ENCODE measurements at regions not wholly inside any gene's neighbourhood (a gene's known extent, or its start where the extent isn't known, plus 50 kb on each side); places are given as distances from the start of the nearest gene placed in this dataset.
"Not testable (repeated sequence)": the region's sequence is repeated elsewhere in the genome, so short reads cannot be mapped to it uniquely, and the experiment has no call there.

DNA sequence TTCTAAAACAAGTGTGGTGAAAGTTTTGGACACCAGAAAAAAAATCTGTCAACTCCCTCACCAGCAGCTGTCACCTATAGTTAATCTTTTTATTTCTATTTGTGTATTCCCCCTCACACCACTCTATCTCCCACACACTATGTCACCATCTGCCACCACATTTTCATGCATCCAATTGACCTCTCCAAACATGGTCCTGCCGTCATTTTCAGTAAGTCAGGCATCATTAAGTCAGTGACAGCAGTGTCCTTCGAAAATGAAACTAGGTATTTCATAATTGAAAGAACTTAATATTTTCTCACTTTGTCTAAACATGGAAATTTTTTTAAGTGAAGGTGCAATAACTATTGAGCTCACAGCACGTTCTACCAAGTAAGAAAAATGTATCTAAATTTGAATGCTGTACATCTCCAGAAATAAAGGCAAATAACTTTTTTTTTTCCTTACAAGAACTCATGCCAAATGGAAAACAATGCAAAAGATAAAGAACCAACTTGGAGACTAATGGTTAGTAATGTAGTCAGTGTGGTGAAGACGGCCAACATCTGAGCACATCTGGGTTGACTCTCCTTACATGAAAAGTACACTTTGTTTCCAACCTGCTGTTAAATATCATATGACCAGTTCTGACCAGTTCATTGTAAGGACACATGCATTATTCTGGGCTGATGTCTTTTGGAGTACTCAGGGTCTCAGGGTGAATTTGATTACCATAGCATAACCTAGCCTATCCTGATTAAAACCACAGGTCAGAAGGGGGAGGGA is 623.3 kb upstream of the MANEA start:
- DNase-seq = no peak

DNA sequence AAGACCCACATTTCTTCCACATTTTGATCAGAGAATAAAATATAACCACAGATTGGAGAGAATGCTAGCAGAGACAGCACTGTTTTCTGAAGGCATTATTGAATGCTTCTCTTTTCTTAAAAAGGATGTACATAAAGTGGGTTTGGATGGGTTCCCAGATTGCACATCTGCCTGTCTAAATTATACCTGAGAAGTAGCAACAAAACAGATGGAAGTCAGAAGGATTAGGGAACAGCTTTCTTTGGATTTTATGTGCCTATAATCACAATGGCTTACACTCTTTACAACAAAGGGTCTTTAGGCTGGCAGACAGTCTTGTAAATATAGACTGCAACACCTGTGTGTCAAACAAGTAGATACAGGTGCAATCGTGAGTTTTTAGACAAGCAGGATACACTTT is 622.2 kb upstream of the MANEA start:
- peak; percentile 7 for DNase-seq

DNA sequence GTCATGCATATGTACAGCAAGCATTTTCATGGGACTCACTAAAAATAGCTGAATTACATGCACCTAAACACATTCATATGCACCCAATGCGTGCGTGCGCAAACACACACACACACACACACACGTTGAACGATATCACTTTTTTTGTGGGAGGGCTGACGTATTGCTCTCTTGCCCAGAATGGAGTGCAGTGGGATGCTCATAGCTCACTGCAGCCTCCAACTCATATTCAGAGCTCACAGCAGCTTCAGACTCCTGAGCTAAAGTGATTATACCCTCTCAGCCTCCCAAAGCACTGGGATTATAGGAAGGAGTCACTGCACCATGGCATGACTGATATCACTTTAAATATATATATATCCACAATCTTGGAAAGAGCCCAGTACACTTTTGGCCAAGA is 620.4 kb upstream of the MANEA start:
- no peak for DNase-seq

DNA sequence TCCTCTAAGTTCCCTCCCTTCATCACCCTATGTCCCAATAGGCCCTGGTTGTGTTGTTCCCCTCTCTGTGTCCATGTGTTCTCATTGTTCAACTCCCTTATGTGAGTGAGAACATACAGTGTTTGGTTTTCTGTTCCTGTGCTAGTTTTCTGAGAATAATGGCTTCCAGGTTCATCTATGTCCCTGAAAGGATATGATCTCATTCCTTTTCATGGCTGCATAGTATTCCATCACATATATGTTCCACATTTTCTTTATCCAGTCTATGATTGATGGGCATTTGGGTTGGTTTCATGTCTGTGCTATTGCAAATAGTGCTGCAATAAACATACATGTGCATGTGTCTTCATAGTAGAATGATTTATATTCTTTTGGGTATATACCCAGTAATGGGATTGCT is 612.6 kb upstream of the MANEA start:
- DNase-seq = not testable (repeated sequence)

DNA sequence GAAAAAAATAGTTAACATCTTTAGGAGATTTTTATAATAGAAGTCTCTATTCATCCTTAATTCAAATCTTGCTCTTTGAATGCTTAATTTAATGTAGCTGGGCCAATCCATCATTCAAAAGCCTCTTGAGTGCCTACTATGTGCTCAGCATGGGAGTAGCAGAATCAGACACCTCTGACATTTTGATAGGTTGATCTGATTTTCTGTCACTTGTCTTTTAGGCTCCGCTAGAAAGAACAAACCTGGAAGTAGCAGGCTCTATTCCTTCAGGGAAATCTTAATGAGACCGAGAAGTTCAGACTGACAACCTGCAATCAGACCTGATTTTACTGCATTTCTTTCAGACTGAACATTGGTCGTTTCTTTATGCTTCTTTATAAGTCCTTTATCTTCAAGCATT is 588.6 kb upstream of the MANEA start:
- DNase-seq = no peak

DNA sequence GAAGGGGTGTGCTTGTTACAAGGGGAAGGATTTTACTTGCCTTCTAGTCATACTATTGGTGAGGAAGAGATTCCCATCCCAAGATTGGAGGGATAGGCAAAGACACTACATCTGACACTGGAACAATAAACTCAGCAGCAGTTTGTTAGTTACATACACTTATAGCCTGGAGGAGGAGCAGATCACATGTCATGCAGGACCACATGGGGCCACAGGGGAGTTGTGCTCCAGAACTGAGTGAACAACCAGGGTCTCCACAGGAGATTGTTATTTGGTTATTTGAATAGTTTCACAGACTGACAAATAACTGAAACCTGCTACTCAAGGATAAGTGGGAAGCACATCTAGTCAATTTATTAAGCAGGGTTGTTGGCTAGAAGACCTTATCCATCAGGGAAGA is 559.4 kb upstream of the MANEA start:
- DNase-seq = no peak

Data from NCI-H1436 (cell line).